ENCODE measurements at regions not wholly inside any gene's neighbourhood (a gene's known extent, or its start where the extent isn't known, plus 50 kb on each side); places are given as distances from the start of the nearest gene placed in this dataset.
"Not testable (repeated sequence)": the region's sequence is repeated elsewhere in the genome, so short reads cannot be mapped to it uniquely, and the experiment has no call there.

- no peak for DNase-seq
Measured at GRCh38 chr12:91640021-91640420, 457.4 kb upstream of the DCN start.

- DNase-seq: no peak
Measured at GRCh38 chr12:91639327-91639726, 456.7 kb upstream of the DCN start.

- DNase-seq: no peak
Measured at GRCh38 chr12:91637789-91638624, 455.4 kb upstream of the DCN start.

GRCh38 chr12:91636721-91637120 is 454.1 kb upstream of the DCN start:
- no peak for DNase-seq

GRCh38 chr12:91634386-91634713 is 451.7 kb upstream of the DCN start:
- DNase-seq: not testable (repeated sequence)

GRCh38 chr12:91633734-91634357 is 451.2 kb upstream of the DCN start:
- DNase-seq: no peak

- DNase-seq: no peak
Measured at GRCh38 chr12:91633206-91633605, 450.6 kb upstream of the DCN start.

- DNase-seq: no peak
Measured at GRCh38 chr12:91632042-91632786, 449.6 kb upstream of the DCN start.

- no peak for DNase-seq
Measured at GRCh38 chr12:91630596-91631293, 448.1 kb upstream of the DCN start.

GRCh38 chr12:91630083-91630482 is 447.5 kb upstream of the DCN start:
- no peak for DNase-seq

- DNase-seq: no peak
Measured at GRCh38 chr12:91629440-91629839, 446.8 kb upstream of the DCN start.

- no peak for DNase-seq
Measured at GRCh38 chr12:91628656-91629055, 446.0 kb upstream of the DCN start.

GRCh38 chr12:91627225-91627624 is 444.6 kb upstream of the DCN start:
- no peak for DNase-seq

GRCh38 chr12:91622981-91623380 is 440.4 kb upstream of the DCN start:
- no peak for DNase-seq

- DNase-seq: no peak
Measured at GRCh38 chr12:91622037-91622436, 439.4 kb upstream of the DCN start.

GRCh38 chr12:91620992-91621391 is 438.4 kb upstream of the DCN start:
- DNase-seq: no peak

- no peak for DNase-seq
Measured at GRCh38 chr12:91620422-91620821, 437.8 kb upstream of the DCN start.

GRCh38 chr12:91618281-91618680 is 435.7 kb upstream of the DCN start:
- no peak for DNase-seq

- no peak for DNase-seq
Measured at GRCh38 chr12:91617818-91618217, 435.2 kb upstream of the DCN start.

- DNase-seq: no peak
Measured at GRCh38 chr12:91616416-91616815, 433.8 kb upstream of the DCN start.

GRCh38 chr12:91613223-91613779 is 430.7 kb upstream of the DCN start:
- DNase-seq: no peak

- DNase-seq: no peak
Measured at GRCh38 chr12:91610561-91610960, 427.9 kb upstream of the DCN start.

- DNase-seq: no peak
Measured at GRCh38 chr12:91609283-91609682, 426.7 kb upstream of the DCN start.
